ENCODE measurements at regions not wholly inside any gene's neighbourhood (a gene's known extent, or its start where the extent isn't known, plus 50 kb on each side); places are given as distances from the start of the nearest gene placed in this dataset.

GRCh38 chr2:15074751-15075700 lies 442.5 kb downstream of the LRATD1 start:
- Histone ChIP-seq H3K27me3 (ENCODE audit: control insufficient read depth in 4 of 4, insufficient read depth in 4 of 4, low read length in 3 of 4) (no peaks in the 10 kb centered on the region), H3K4me1 (ENCODE audit: control insufficient read depth in 4 of 4, insufficient read depth in 4 of 4, low read length in 3 of 4) (no peaks in the 10 kb centered on the region), H3K9ac (ENCODE audit: low read depth in 1 of 2, low read length in 2 of 2) (no peak overlapping the region), H3K27ac (ENCODE audit: low read depth in 1 of 2, low read length in 2 of 2) (no peak overlapping the region), H3K4me3 (ENCODE audit: low read depth in 1 of 3, low read length in 3 of 3) (no peak overlapping the region), H3K36me3 (ENCODE audit: control insufficient read depth in 4 of 4, insufficient read depth in 3 of 4, low read depth in 1 of 4, low read length in 3 of 4) (no peaks in the 10 kb centered on the region), H3K9me3 (ENCODE audit: control insufficient read depth in 4 of 4, low read length in 3 of 4) (peaks cover 0 to 2% (median 0%) of the 10 kb centered on the region in 4 donors)
- DNase-seq (ENCODE audit: low spot score), result no peak
- TF ChIP-seq FOXA1 (IDR thresholded peaks at IDR 0.05), result no peak
- no peak for TF ChIP-seq TAF1 (conservative IDR thresholded peaks at IDR 0.05)
- TF ChIP-seq ZBTB33 (IDR thresholded peaks at IDR 0.05), result no peak
- no peak for TF ChIP-seq FOXA2 (IDR thresholded peaks at IDR 0.05)
- TF ChIP-seq HNF4A (conservative IDR thresholded peaks at IDR 0.05), result no peak
- TF ChIP-seq CTCF (IDR thresholded peaks at IDR 0.05; ENCODE audit: low read depth, low read length, missing input control), result no peak
- TF ChIP-seq MAX (IDR thresholded peaks at IDR 0.05), result no peak
- no peak for TF ChIP-seq NR2F2 (IDR thresholded peaks at IDR 0.05)
- no peak for TF ChIP-seq REST (IDR thresholded peaks at IDR 0.05)
- TF ChIP-seq JUND (IDR thresholded peaks at IDR 0.05), result no peak
- no peak for TF ChIP-seq GABPA (IDR thresholded peaks at IDR 0.05 in 1 of 2, conservative IDR thresholded peaks at IDR 0.05 in 1 of 2)
- no peak for TF ChIP-seq YY1 (IDR thresholded peaks at IDR 0.05)
- no peak for TF ChIP-seq RAD21 (IDR thresholded peaks at IDR 0.05)
- TF ChIP-seq RXRA (IDR thresholded peaks at IDR 0.05), result no peak
- 62% methylated on average over 2 of the region's 2 CpGs for WGBS

GRCh38 chr2:15076668-15077067 lies 444.2 kb downstream of the LRATD1 start:
- Histone ChIP-seq H3K27ac (ENCODE audit: low read depth in 1 of 2, low read length in 2 of 2) (no peak overlapping the region), H3K4me3 (ENCODE audit: low read depth in 1 of 3, low read length in 3 of 3) (no peak overlapping the region), H3K9ac (ENCODE audit: low read depth in 1 of 2, low read length in 2 of 2) (no peak overlapping the region), H3K9me3 (ENCODE audit: control insufficient read depth in 4 of 4, low read length in 3 of 4) (peaks cover 0 to 2% (median 0%) of the 10 kb centered on the region in 4 donors), H3K4me1 (ENCODE audit: control insufficient read depth in 4 of 4, insufficient read depth in 4 of 4, low read length in 3 of 4) (no peaks in the 10 kb centered on the region), H3K36me3 (ENCODE audit: control insufficient read depth in 4 of 4, insufficient read depth in 3 of 4, low read depth in 1 of 4, low read length in 3 of 4) (no peaks in the 10 kb centered on the region), H3K27me3 (ENCODE audit: control insufficient read depth in 4 of 4, insufficient read depth in 4 of 4, low read length in 3 of 4) (no peaks in the 10 kb centered on the region)
- DNase-seq (ENCODE audit: low spot score), result no peak
- TF ChIP-seq NR2F2 (IDR thresholded peaks at IDR 0.05), result no peak
- TF ChIP-seq TAF1 (conservative IDR thresholded peaks at IDR 0.05), result no peak
- TF ChIP-seq YY1 (IDR thresholded peaks at IDR 0.05), result no peak
- TF ChIP-seq ATF3 (IDR thresholded peaks at IDR 0.05), result no peak
- TF ChIP-seq FOXA2 (IDR thresholded peaks at IDR 0.05), result no peak
- TF ChIP-seq RAD21 (IDR thresholded peaks at IDR 0.05), result no peak
- TF ChIP-seq SP1 (IDR thresholded peaks at IDR 0.05), result no peak
- no peak for TF ChIP-seq ZBTB33 (IDR thresholded peaks at IDR 0.05)
- TF ChIP-seq MAX (IDR thresholded peaks at IDR 0.05), result no peak
- no peak for TF ChIP-seq GABPA (IDR thresholded peaks at IDR 0.05 in 1 of 2, conservative IDR thresholded peaks at IDR 0.05 in 1 of 2)
- no peak for TF ChIP-seq HNF4A (conservative IDR thresholded peaks at IDR 0.05)
- TF ChIP-seq CTCF (IDR thresholded peaks at IDR 0.05; ENCODE audit: low read depth, low read length, missing input control), result no peak

All from liver (tissue), 8 donors.